ENCODE measurements at regions not wholly inside any gene's neighbourhood (a gene's known extent, or its start where the extent isn't known, plus 50 kb on each side); places are given as distances from the start of the nearest gene placed in this dataset.

GRCh38 chr5:126054577-126055347, 368.4 kb upstream of the GRAMD2B start:
- Histone ChIP-seq H3K27me3 (replicated peaks in 1 of 2; ENCODE audit: control insufficient read depth in 2 of 2, insufficient read depth in 2 of 2, low read length in 1 of 2) (no peaks in the 10 kb centered on the region), H3K36me3 (ENCODE audit: control insufficient read depth in 2 of 2, insufficient read depth in 2 of 2, low read length in 1 of 2) (no peaks in the 10 kb centered on the region), H3K9me3 (replicated peaks; ENCODE audit: control insufficient read depth, insufficient read depth, low read length) (no peaks in the 10 kb centered on the region), H3K4me3 (no peak overlapping the region), H3K4me1 (ENCODE audit: control insufficient read depth, insufficient read depth, low read length) (no peaks in the 10 kb centered on the region), H3K4me2 (ENCODE audit: control insufficient read depth, insufficient read depth) (no peak overlapping the region), H3K9ac (ENCODE audit: control insufficient read depth, insufficient read depth, low read length) (no peak overlapping the region), H2AFZ (ENCODE audit: control insufficient read depth, low read depth, low read length) (no peak overlapping the region), H4K20me1 (ENCODE audit: control insufficient read depth, insufficient read depth) (no peaks in the 10 kb centered on the region), H3K27ac (ENCODE audit: control insufficient read depth, insufficient read depth) (no peak overlapping the region), H3K79me2 (ENCODE audit: control insufficient read depth, insufficient read depth, low read length) (no peaks in the 10 kb centered on the region)
- SMC1A ChIA-PET (ENCODE audit: uncharacterized antibody, unreplicated experiment): no interaction called here
- in situ Hi-C loops (cut with MboI): no loop called here
- RAD21 ChIA-PET (ENCODE audit: unreplicated experiment): no interaction called here
- ATAC-seq (no peak), DNase-seq (ENCODE audit: low read depth, low spot score) (no peak), FAIRE-seq (no peak)
- POLR2A ChIA-PET: no interaction called here
- 28% methylated on average over 10 of the region's 10 CpGs for WGBS (ENCODE audit: insufficient coverage, insufficient replicate concordance, low lambda C conversion rate, missing lambda C conversion rate)
- intact Hi-C loops (cut with micrococcal nuclease; ENCODE audit: unreplicated experiment): no loop called here
- CTCF ChIA-PET: no interaction called here
- no TSS peak for BruUV-seq (replicated peaks)
- TF ChIP-seq GABPA (IDR thresholded peaks at IDR 0.05; ENCODE audit: low read depth): no peak
- TF ChIP-seq ZNF274 (IDR thresholded peaks at IDR 0.05; ENCODE audit: insufficient read depth, insufficient read length): no peak
- TF ChIP-seq NRF1 (conservative IDR thresholded peaks at IDR 0.05; ENCODE audit: low read depth, low read length): no peak
- TF ChIP-seq, protein P1, sequence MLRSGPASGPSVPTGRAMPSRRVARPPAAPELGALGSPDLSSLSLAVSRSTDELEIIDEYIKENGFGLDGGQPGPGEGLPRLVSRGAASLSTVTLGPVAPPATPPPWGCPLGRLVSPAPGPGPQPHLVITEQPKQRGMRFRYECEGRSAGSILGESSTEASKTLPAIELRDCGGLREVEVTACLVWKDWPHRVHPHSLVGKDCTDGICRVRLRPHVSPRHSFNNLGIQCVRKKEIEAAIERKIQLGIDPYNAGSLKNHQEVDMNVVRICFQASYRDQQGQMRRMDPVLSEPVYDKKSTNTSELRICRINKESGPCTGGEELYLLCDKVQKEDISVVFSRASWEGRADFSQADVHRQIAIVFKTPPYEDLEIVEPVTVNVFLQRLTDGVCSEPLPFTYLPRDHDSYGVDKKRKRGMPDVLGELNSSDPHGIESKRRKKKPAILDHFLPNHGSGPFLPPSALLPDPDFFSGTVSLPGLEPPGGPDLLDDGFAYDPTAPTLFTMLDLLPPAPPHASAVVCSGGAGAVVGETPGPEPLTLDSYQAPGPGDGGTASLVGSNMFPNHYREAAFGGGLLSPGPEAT (IDR thresholded peaks at IDR 0.05; ENCODE audit: low read depth): no peak
- no peak for TF ChIP-seq MTA2 (IDR thresholded peaks at IDR 0.05; ENCODE audit: low read depth)
- no peak for TF ChIP-seq SREBF1 (IDR thresholded peaks at IDR 0.05; ENCODE audit: low read length)
- TF ChIP-seq EED (IDR thresholded peaks at IDR 0.05; ENCODE audit: low read depth): no peak
- no peak for TF ChIP-seq CEBPB (IDR thresholded peaks at IDR 0.05; ENCODE audit: borderline replicate concordance in 1 of 2, low read depth in 2 of 2, low read length in 2 of 2)
- no peak for TF ChIP-seq BACH1 (IDR thresholded peaks at IDR 0.05; ENCODE audit: borderline replicate concordance)
- no peak for TF ChIP-seq NR2C1 (IDR thresholded peaks at IDR 0.05)
- TF ChIP-seq, protein P2, sequence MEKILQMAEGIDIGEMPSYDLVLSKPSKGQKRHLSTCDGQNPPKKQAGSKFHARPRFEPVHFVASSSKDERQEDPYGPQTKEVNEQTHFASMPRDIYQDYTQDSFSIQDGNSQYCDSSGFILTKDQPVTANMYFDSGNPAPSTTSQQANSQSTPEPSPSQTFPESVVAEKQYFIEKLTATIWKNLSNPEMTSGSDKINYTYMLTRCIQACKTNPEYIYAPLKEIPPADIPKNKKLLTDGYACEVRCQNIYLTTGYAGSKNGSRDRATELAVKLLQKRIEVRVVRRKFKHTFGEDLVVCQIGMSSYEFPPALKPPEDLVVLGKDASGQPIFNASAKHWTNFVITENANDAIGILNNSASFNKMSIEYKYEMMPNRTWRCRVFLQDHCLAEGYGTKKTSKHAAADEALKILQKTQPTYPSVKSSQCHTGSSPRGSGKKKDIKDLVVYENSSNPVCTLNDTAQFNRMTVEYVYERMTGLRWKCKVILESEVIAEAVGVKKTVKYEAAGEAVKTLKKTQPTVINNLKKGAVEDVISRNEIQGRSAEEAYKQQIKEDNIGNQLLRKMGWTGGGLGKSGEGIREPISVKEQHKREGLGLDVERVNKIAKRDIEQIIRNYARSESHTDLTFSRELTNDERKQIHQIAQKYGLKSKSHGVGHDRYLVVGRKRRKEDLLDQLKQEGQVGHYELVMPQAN (conservative IDR thresholded peaks at IDR 0.05): no peak
- TF ChIP-seq, protein P3, sequence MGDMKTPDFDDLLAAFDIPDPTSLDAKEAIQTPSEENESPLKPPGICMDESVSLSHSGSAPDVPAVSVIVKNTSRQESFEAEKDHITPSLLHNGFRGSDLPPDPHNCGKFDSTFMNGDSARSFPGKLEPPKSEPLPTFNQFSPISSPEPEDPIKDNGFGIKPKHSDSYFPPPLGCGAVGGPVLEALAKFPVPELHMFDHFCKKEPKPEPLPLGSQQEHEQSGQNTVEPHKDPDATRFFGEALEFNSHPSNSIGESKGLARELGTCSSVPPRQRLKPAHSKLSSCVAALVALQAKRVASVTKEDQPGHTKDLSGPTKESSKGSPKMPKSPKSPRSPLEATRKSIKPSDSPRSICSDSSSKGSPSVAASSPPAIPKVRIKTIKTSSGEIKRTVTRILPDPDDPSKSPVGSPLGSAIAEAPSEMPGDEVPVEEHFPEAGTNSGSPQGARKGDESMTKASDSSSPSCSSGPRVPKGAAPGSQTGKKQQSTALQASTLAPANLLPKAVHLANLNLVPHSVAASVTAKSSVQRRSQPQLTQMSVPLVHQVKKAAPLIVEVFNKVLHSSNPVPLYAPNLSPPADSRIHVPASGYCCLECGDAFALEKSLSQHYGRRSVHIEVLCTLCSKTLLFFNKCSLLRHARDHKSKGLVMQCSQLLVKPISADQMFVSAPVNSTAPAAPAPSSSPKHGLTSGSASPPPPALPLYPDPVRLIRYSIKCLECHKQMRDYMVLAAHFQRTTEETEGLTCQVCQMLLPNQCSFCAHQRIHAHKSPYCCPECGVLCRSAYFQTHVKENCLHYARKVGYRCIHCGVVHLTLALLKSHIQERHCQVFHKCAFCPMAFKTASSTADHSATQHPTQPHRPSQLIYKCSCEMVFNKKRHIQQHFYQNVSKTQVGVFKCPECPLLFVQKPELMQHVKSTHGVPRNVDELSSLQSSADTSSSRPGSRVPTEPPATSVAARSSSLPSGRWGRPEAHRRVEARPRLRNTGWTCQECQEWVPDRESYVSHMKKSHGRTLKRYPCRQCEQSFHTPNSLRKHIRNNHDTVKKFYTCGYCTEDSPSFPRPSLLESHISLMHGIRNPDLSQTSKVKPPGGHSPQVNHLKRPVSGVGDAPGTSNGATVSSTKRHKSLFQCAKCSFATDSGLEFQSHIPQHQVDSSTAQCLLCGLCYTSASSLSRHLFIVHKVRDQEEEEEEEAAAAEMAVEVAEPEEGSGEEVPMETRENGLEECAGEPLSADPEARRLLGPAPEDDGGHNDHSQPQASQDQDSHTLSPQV (IDR thresholded peaks at IDR 0.05): no peak
- TF ChIP-seq ZNF217 (IDR thresholded peaks at IDR 0.05): no peak
- TF ChIP-seq SRF (IDR thresholded peaks at IDR 0.05; ENCODE audit: low read depth in 2 of 2, low read length in 2 of 2): no peak
- no peak for TF ChIP-seq ESRRA (IDR thresholded peaks at IDR 0.05; ENCODE audit: low read length)
- no peak for TF ChIP-seq DPF2 (IDR thresholded peaks at IDR 0.05)
- TF ChIP-seq STAT1 (conservative IDR thresholded peaks at IDR 0.05): no peak
- TF ChIP-seq NFYB (IDR thresholded peaks at IDR 0.05; ENCODE audit: insufficient read depth, low read depth, low read length): no peak
- no peak for TF ChIP-seq RELA (IDR thresholded peaks at IDR 0.05; ENCODE audit: borderline replicate concordance, partially characterized antibody)

Data from GM12878 (cell line).